Ishikawa (cell line): ENCODE measurements at regions not wholly inside any gene's neighbourhood (a gene's known extent, or its start where the extent isn't known, plus 50 kb on each side); places are given as distances from the start of the nearest gene placed in this dataset.

Experiments used
- CEBPB ChIP-seq: IDR thresholded peaks from 2 replicates; pipeline ENCODE4 v1.6.1; 2012
- CREB1 ChIP-seq: IDR thresholded peaks from 2 replicates; pipeline ENCODE4 v1.6.1; 2012; ENCODE audit warnings: low read depth
- EGR1 ChIP-seq: IDR thresholded peaks from 2 replicates; pipeline ENCODE4 v1.6.1; 2012
- EP300 ChIP-seq: IDR thresholded peaks from 2 replicates; pipeline ENCODE4 v1.6.1; 2012; ENCODE audit warnings: borderline replicate concordance
- FOXM1 ChIP-seq: IDR thresholded peaks from 2 replicates; pipeline ENCODE4 v1.6.1; 2012; ENCODE audit warnings: low read depth, borderline replicate concordance
- MAX ChIP-seq: IDR thresholded peaks from 2 replicates; pipeline ENCODE4 v1.6.1; 2012
- NFIC ChIP-seq: IDR thresholded peaks from 2 replicates; pipeline ENCODE4 v1.6.1; 2012
- RAD21 ChIP-seq: IDR thresholded peaks from 2 replicates; pipeline ENCODE4 v1.6.1; 2012; ENCODE audit warnings: low read depth
- TAF1 ChIP-seq: IDR thresholded peaks from 2 replicates; pipeline ENCODE4 v1.6.1; 2012; ENCODE audit warnings: low read depth, mild to moderate bottlenecking
- TCF12 ChIP-seq: IDR thresholded peaks from 2 replicates; pipeline ENCODE4 v1.6.1; 2012; ENCODE audit warnings: low read depth
- TEAD4 ChIP-seq: IDR thresholded peaks from 2 replicates; pipeline ENCODE4 v1.6.1; 2012
- YY1 ChIP-seq: IDR thresholded peaks from 2 replicates; pipeline ENCODE4 v1.6.1; 2012; ENCODE audit warnings: low read depth
- ZBTB7A ChIP-seq: IDR thresholded peaks from 2 replicates; pipeline ENCODE4 v1.6.1; 2012; ENCODE audit warnings: low read depth
- TF ChIP-seq, protein P1 (sequence below): IDR thresholded peaks from 2 replicates; pipeline ENCODE4 v1.6.1; 2012; ENCODE audit warnings: low read depth, mild to moderate bottlenecking
- TF ChIP-seq, protein P2 (sequence below): IDR thresholded peaks from 2 replicates; pipeline ENCODE4 v1.6.1; 2012

- TF ChIP-seq NFIC, result no peak
- no peak for TF ChIP-seq MAX
- TF ChIP-seq CREB1, result no peak
- no peak for TF ChIP-seq EP300
- no peak for TF ChIP-seq TEAD4
- no peak for TF ChIP-seq RAD21
- TF ChIP-seq CEBPB, result no peak
- no peak for TF ChIP-seq TAF1
- TF ChIP-seq, protein P1, sequence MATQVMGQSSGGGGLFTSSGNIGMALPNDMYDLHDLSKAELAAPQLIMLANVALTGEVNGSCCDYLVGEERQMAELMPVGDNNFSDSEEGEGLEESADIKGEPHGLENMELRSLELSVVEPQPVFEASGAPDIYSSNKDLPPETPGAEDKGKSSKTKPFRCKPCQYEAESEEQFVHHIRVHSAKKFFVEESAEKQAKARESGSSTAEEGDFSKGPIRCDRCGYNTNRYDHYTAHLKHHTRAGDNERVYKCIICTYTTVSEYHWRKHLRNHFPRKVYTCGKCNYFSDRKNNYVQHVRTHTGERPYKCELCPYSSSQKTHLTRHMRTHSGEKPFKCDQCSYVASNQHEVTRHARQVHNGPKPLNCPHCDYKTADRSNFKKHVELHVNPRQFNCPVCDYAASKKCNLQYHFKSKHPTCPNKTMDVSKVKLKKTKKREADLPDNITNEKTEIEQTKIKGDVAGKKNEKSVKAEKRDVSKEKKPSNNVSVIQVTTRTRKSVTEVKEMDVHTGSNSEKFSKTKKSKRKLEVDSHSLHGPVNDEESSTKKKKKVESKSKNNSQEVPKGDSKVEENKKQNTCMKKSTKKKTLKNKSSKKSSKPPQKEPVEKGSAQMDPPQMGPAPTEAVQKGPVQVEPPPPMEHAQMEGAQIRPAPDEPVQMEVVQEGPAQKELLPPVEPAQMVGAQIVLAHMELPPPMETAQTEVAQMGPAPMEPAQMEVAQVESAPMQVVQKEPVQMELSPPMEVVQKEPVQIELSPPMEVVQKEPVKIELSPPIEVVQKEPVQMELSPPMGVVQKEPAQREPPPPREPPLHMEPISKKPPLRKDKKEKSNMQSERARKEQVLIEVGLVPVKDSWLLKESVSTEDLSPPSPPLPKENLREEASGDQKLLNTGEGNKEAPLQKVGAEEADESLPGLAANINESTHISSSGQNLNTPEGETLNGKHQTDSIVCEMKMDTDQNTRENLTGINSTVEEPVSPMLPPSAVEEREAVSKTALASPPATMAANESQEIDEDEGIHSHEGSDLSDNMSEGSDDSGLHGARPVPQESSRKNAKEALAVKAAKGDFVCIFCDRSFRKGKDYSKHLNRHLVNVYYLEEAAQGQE, result no peak
- TF ChIP-seq, protein P2, sequence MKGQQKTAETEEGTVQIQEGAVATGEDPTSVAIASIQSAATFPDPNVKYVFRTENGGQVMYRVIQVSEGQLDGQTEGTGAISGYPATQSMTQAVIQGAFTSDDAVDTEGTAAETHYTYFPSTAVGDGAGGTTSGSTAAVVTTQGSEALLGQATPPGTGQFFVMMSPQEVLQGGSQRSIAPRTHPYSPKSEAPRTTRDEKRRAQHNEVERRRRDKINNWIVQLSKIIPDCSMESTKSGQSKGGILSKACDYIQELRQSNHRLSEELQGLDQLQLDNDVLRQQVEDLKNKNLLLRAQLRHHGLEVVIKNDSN, result no peak
- no peak for TF ChIP-seq TCF12
- TF ChIP-seq EGR1, result no peak
- TF ChIP-seq YY1, result no peak
Observed at GRCh38 chr1:19024532-19024931, 68.1 kb upstream of the IFFO2 start.

- TF ChIP-seq CEBPB (no peak), TEAD4 (no peak), MAX (no peak), CREB1 (no peak), ZBTB7A (no peak), RAD21 (no peak), FOXM1 (no peak), YY1 (no peak), EGR1 (no peak), TCF12 (no peak)
- TF ChIP-seq, protein P1, result no peak
- TF ChIP-seq, protein P2, result no peak
Observed at GRCh38 chr1:19023787-19024186, 67.3 kb upstream of the IFFO2 start.

GRCh38 chr1:19021845-19022244, 65.4 kb upstream of the IFFO2 start:
- TF ChIP-seq, protein P1, result no peak
- TF ChIP-seq NFIC (no peak), ZBTB7A (no peak), FOXM1 (no peak)
- TF ChIP-seq, protein P2, result no peak

DNA sequence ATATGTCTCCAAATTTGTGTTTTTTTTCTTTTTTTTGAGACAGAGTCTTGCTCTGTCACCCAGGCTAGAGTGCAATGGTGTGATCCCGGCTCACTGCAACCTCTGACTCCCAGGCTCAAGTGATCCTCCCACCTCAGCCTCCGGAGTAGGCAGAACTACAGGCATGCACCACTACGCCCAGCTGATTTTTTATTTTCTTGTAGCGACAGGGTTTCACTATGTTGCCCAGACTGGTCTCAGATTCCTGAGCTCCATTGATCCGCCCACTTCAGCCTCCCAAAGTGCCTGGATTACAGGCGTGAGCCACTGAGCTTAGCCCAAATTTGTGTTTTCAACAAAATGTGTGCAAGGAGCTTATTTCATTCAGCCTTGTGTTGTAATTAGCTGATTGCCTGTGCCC, 59.0 kb upstream of the IFFO2 start:
- TF ChIP-seq, protein P1, result no peak
- TF ChIP-seq MAX (no peak), TAF1 (no peak), EGR1 (no peak), EP300 (no peak), TCF12 (no peak), YY1 (no peak), RAD21 (no peak), TEAD4 (no peak), CEBPB (no peak), FOXM1 (no peak), CREB1 (no peak), NFIC (no peak)
- TF ChIP-seq, protein P2, result no peak
